Fibroblast of the conjunctiva (primary cell): ENCODE measurements at regions not wholly inside any gene's neighbourhood (a gene's known extent, or its start where the extent isn't known, plus 50 kb on each side); places are given as distances from the start of the nearest gene placed in this dataset.
A peak's percentile ranks its signal among the peaks of the same experiment; 100 is the strongest.
"Not testable (repeated sequence)": the region's sequence is repeated elsewhere in the genome, so short reads cannot be mapped to it uniquely, and the experiment has no call there.

Experiments
- DNase-seq: peaks from one replicate; pipeline ENCODE4 v3.0.0-alpha.2; 2010; ENCODE audit warnings: low read depth

- no peak for DNase-seq
These were observed 1548.6 kb downstream of the EFNA5 start for GRCh38 chr5:106121972-106122605.

- no peak for DNase-seq
These were observed 1554.1 kb downstream of the EFNA5 start for GRCh38 chr5:106116682-106117081.

GRCh38 chr5:106113922-106114321, 1556.8 kb downstream of the EFNA5 start:
- DNase-seq = no peak

GRCh38 chr5:106106384-106106783, 1564.4 kb downstream of the EFNA5 start:
- DNase-seq = no peak

- no peak for DNase-seq
These were observed 1573.4 kb downstream of the EFNA5 start for GRCh38 chr5:106097340-106097739.

- no peak for DNase-seq
These were observed 1575.9 kb downstream of the EFNA5 start for GRCh38 chr5:106094839-106095238.

GRCh38 chr5:106094204-106094607, 1576.5 kb downstream of the EFNA5 start:
- DNase-seq = peak; percentile 66

- DNase-seq = no peak
These were observed 1577.6 kb downstream of the EFNA5 start for GRCh38 chr5:106093134-106093533.

GRCh38 chr5:106092455-106092854, 1578.3 kb downstream of the EFNA5 start:
- no peak for DNase-seq

- no peak for DNase-seq
These were observed 1581.7 kb downstream of the EFNA5 start for GRCh38 chr5:106089073-106089472.

GRCh38 chr5:106088462-106088861, 1582.3 kb downstream of the EFNA5 start:
- DNase-seq = no peak

- DNase-seq = no peak
These were observed 1584.4 kb downstream of the EFNA5 start for GRCh38 chr5:106086352-106086751.

GRCh38 chr5:106085556-106085955, 1585.2 kb downstream of the EFNA5 start:
- DNase-seq = no peak

- DNase-seq = no peak
These were observed 1585.6 kb downstream of the EFNA5 start for GRCh38 chr5:106085136-106085535.

- DNase-seq = no peak
These were observed 1590.2 kb downstream of the EFNA5 start for GRCh38 chr5:106080535-106080934.

- DNase-seq = no peak
These were observed 1594.1 kb downstream of the EFNA5 start for GRCh38 chr5:106076655-106077054.

- no peak for DNase-seq
These were observed 1598.5 kb downstream of the EFNA5 start for GRCh38 chr5:106072208-106072607.

GRCh38 chr5:106047341-106047740, 1623.4 kb downstream of the EFNA5 start:
- DNase-seq = no peak

GRCh38 chr5:106032069-106032468, 1638.7 kb downstream of the EFNA5 start:
- not testable (repeated sequence) for DNase-seq

GRCh38 chr5:106028314-106028713, 1642.4 kb downstream of the EFNA5 start:
- DNase-seq = no peak

- DNase-seq = no peak
These were observed 1649.8 kb downstream of the EFNA5 start for GRCh38 chr5:106020894-106021293.

GRCh38 chr5:106019261-106019660, 1651.5 kb downstream of the EFNA5 start:
- DNase-seq = peak; percentile 40

GRCh38 chr5:106017243-106017857, 1653.4 kb downstream of the EFNA5 start:
- no peak for DNase-seq

GRCh38 chr5:106014262-106014661, 1656.5 kb downstream of the EFNA5 start:
- peak; percentile 40 for DNase-seq
